ENCODE measurements at regions not wholly inside any gene's neighbourhood (a gene's known extent, or its start where the extent isn't known, plus 50 kb on each side); places are given as distances from the start of the nearest gene placed in this dataset.

DNA sequence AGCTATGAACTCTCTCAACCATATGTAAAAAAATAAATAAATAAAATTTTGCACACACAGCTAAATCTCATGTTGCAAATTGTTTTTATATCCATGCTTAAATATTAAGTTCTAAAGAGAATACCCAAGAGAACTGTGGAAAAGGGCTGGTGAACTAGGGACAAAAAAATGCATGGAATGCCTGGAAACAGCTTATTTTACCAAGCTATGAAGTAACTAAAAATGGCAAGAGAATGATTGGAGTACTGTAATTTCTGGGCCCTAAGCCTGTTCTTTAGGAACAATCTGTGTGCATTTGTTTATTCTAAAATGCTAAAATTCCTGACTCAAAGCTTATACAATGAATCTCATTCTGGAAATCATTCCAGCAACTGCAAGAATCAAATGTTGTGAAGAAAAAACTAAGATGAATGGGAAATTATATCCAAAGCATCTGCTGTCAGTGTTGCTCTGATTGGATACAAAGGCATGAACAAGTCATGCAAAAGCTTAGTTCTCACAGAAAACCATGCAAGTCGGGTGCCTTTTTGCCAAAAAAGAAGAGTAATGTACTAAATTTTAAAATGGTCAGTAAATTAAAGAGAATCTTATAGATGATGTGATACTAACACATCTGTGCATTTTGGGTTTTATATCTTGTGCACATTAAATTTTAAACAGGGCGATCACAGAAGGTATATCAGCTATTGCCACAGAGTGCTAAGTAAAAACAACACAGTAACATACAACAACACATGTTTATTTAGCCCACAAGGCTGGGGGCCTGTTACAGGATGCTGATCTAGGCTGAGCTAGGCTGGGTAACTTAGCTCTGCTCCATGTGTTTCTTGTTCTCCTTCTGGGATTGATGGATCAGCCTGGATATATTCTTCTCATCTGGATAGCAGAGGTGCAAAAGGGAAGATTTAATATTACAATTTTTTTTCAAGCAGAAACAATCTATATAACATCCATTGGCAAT, 453.5 kb upstream of the SEMA3A start:
- Histone ChIP-seq H3K9me2 (ENCODE audit: insufficient read depth) (no peaks in the 10 kb centered on the region), H3K4me3 (no peak overlapping the region), H3K36me3 (ENCODE audit: insufficient read depth) (no peaks in the 10 kb centered on the region), H3K79me2 (replicated peaks; ENCODE audit: insufficient read depth) (no peaks in the 10 kb centered on the region), H3K4me2 (no peak overlapping the region), H3F3A (replicated peaks; ENCODE audit: low read depth) (no peaks in the 10 kb centered on the region), H3K4me1 (ENCODE audit: insufficient read depth) (peaks cover 9% of the 10 kb centered on the region; the same call in 1 of the 2 replicates), H2AFZ (no peak overlapping the region), H4K20me1 (replicated peaks; ENCODE audit: insufficient read depth) (no peaks in the 10 kb centered on the region), H3K27ac (ENCODE audit: low read depth) (no peak overlapping the region), H3K27me3 (ENCODE audit: insufficient read depth) (no peaks in the 10 kb centered on the region)
- ATAC-seq (no peak), DNase-seq (ENCODE audit: low spot score) (no peak)
- Mint-ChIP-seq H3K4me3 (no peak overlapping the region), H3K27ac (no peak overlapping the region), H3K27me3 (ENCODE audit: insufficient read depth, low read depth, poor library complexity) (no peaks in the 10 kb centered on the region), H3K4me1 (peaks cover 15% of the 10 kb centered on the region), H3K9me3 (no peaks in the 10 kb centered on the region), H3K36me3 (ENCODE audit: low read depth) (no peaks in the 10 kb centered on the region)
- TF ChIP-seq, protein P1, sequence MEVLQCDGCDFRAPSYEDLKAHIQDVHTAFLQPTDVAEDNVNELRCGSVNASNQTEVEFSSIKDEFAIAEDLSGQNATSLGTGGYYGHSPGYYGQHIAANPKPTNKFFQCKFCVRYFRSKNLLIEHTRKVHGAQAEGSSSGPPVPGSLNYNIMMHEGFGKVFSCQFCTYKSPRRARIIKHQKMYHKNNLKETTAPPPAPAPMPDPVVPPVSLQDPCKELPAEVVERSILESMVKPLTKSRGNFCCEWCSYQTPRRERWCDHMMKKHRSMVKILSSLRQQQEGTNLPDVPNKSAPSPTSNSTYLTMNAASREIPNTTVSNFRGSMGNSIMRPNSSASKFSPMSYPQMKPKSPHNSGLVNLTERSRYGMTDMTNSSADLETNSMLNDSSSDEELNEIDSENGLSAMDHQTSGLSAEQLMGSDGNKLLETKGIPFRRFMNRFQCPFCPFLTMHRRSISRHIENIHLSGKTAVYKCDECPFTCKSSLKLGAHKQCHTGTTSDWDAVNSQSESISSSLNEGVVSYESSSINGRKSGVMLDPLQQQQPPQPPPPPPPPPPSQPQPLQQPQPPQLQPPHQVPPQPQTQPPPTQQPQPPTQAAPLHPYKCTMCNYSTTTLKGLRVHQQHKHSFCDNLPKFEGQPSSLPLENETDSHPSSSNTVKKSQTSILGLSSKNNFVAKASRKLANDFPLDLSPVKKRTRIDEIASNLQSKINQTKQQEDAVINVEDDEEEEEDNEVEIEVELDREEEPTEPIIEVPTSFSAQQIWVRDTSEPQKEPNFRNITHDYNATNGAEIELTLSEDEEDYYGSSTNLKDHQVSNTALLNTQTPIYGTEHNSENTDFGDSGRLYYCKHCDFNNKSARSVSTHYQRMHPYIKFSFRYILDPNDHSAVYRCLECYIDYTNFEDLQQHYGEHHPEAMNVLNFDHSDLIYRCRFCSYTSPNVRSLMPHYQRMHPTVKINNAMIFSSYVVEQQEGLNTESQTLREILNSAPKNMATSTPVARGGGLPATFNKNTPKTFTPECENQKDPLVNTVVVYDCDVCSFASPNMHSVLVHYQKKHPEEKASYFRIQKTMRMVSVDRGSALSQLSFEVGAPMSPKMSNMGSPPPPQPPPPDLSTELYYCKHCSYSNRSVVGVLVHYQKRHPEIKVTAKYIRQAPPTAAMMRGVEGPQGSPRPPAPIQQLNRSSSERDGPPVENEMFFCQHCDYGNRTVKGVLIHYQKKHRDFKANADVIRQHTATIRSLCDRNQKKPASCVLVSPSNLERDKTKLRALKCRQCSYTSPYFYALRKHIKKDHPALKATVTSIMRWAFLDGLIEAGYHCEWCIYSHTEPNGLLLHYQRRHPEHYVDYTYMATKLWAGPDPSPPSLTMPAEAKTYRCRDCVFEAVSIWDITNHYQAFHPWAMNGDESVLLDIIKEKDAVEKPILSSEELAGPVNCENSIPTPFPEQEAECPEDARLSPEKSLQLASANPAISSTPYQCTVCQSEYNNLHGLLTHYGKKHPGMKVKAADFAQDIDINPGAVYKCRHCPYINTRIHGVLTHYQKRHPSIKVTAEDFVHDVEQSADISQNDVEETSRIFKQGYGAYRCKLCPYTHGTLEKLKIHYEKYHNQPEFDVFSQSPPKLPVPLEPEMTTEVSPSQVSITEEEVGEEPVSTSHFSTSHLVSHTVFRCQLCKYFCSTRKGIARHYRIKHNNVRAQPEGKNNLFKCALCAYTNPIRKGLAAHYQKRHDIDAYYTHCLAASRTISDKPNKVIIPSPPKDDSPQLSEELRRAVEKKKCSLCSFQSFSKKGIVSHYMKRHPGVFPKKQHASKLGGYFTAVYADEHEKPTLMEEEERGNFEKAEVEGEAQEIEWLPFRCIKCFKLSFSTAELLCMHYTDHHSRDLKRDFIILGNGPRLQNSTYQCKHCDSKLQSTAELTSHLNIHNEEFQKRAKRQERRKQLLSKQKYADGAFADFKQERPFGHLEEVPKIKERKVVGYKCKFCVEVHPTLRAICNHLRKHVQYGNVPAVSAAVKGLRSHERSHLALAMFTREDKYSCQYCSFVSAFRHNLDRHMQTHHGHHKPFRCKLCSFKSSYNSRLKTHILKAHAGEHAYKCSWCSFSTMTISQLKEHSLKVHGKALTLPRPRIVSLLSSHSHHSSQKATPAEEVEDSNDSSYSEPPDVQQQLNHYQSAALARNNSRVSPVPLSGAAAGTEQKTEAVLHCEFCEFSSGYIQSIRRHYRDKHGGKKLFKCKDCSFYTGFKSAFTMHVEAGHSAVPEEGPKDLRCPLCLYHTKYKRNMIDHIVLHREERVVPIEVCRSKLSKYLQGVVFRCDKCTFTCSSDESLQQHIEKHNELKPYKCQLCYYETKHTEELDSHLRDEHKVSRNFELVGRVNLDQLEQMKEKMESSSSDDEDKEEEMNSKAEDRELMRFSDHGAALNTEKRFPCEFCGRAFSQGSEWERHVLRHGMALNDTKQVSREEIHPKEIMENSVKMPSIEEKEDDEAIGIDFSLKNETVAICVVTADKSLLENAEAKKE (CRISPR knock-in tag; IDR thresholded peaks at IDR 0.05), result no peak
- TF ChIP-seq CREB1 (CRISPR knock-in tag; IDR thresholded peaks at IDR 0.05; ENCODE audit: low read depth) (no peak), EZH2phosphoT487 (IDR thresholded peaks at IDR 0.05; ENCODE audit: unreplicated experiment) (no peak), ZNF331 (CRISPR knock-in tag; IDR thresholded peaks at IDR 0.05; ENCODE audit: low read depth) (no peak), EZH2 (IDR thresholded peaks at IDR 0.05; ENCODE audit: low read depth, unreplicated experiment) (no peak), ZNF114 (CRISPR knock-in tag; IDR thresholded peaks at IDR 0.05) (no peak), POLR2AphosphoS5 (IDR thresholded peaks at IDR 0.05; ENCODE audit: low read depth) (no peak), STAT1 (IDR thresholded peaks at IDR 0.05; ENCODE audit: unreplicated experiment) (no peak), JUNB (IDR thresholded peaks at IDR 0.05; ENCODE audit: unreplicated experiment) (no peak), NANOG (IDR thresholded peaks at IDR 0.05; ENCODE audit: borderline replicate concordance) (no peak)
- TF ChIP-seq, protein P2, sequence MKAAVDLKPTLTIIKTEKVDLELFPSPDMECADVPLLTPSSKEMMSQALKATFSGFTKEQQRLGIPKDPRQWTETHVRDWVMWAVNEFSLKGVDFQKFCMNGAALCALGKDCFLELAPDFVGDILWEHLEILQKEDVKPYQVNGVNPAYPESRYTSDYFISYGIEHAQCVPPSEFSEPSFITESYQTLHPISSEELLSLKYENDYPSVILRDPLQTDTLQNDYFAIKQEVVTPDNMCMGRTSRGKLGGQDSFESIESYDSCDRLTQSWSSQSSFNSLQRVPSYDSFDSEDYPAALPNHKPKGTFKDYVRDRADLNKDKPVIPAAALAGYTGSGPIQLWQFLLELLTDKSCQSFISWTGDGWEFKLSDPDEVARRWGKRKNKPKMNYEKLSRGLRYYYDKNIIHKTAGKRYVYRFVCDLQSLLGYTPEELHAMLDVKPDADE (IDR thresholded peaks at IDR 0.05), result no peak
- TF ChIP-seq, protein P3, sequence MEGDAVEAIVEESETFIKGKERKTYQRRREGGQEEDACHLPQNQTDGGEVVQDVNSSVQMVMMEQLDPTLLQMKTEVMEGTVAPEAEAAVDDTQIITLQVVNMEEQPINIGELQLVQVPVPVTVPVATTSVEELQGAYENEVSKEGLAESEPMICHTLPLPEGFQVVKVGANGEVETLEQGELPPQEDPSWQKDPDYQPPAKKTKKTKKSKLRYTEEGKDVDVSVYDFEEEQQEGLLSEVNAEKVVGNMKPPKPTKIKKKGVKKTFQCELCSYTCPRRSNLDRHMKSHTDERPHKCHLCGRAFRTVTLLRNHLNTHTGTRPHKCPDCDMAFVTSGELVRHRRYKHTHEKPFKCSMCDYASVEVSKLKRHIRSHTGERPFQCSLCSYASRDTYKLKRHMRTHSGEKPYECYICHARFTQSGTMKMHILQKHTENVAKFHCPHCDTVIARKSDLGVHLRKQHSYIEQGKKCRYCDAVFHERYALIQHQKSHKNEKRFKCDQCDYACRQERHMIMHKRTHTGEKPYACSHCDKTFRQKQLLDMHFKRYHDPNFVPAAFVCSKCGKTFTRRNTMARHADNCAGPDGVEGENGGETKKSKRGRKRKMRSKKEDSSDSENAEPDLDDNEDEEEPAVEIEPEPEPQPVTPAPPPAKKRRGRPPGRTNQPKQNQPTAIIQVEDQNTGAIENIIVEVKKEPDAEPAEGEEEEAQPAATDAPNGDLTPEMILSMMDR (conservative IDR thresholded peaks at IDR 0.05; ENCODE audit: low read depth in 2 of 2), result no peak
- TF ChIP-seq, protein P4, sequence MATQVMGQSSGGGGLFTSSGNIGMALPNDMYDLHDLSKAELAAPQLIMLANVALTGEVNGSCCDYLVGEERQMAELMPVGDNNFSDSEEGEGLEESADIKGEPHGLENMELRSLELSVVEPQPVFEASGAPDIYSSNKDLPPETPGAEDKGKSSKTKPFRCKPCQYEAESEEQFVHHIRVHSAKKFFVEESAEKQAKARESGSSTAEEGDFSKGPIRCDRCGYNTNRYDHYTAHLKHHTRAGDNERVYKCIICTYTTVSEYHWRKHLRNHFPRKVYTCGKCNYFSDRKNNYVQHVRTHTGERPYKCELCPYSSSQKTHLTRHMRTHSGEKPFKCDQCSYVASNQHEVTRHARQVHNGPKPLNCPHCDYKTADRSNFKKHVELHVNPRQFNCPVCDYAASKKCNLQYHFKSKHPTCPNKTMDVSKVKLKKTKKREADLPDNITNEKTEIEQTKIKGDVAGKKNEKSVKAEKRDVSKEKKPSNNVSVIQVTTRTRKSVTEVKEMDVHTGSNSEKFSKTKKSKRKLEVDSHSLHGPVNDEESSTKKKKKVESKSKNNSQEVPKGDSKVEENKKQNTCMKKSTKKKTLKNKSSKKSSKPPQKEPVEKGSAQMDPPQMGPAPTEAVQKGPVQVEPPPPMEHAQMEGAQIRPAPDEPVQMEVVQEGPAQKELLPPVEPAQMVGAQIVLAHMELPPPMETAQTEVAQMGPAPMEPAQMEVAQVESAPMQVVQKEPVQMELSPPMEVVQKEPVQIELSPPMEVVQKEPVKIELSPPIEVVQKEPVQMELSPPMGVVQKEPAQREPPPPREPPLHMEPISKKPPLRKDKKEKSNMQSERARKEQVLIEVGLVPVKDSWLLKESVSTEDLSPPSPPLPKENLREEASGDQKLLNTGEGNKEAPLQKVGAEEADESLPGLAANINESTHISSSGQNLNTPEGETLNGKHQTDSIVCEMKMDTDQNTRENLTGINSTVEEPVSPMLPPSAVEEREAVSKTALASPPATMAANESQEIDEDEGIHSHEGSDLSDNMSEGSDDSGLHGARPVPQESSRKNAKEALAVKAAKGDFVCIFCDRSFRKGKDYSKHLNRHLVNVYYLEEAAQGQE (IDR thresholded peaks at IDR 0.05; ENCODE audit: unreplicated experiment), result no peak

All from GM23338 (cell line).